ENCODE measurements at regions not wholly inside any gene's neighbourhood (a gene's known extent, or its start where the extent isn't known, plus 50 kb on each side); places are given as distances from the start of the nearest gene placed in this dataset.

- no peaks in the 10 kb centered on the region for H3K4me1 ChIP-seq (ENCODE audit: control insufficient read depth, insufficient read depth, low read length)
- no peak overlapping the region for H3K27ac ChIP-seq (ENCODE audit: extremely low read depth, low read depth, low read length)
- H3K4me3 ChIP-seq (ENCODE audit: low read depth, low read length) = no peak overlapping the region
- no peaks in the 10 kb centered on the region for H3K9me3 ChIP-seq (ENCODE audit: control insufficient read depth, insufficient read depth, low read depth, low read length)
- ChIA-PET CTCF (interaction anchor here (1.4 kb wide), 1 partner anchor 13 kb away, joined by 3 read pairs; no protein-coding TSS in a partner anchor), POLR2A (no interaction called here)
- no peak for TF ChIP-seq ZNF292 (tag by site-specific recombination; IDR thresholded peaks at IDR 0.05; ENCODE audit: borderline replicate concordance, low read depth)
- no peak for TF ChIP-seq ZBTB49 (tag by site-specific recombination; IDR thresholded peaks at IDR 0.05; ENCODE audit: low read depth)
- no peak for TF ChIP-seq ZNF391 (tag by site-specific recombination; IDR thresholded peaks at IDR 0.05; ENCODE audit: borderline replicate concordance, low read depth)
- no peak for TF ChIP-seq ZNF354C (tag by site-specific recombination; IDR thresholded peaks at IDR 0.05; ENCODE audit: borderline replicate concordance, low read depth)
- no peak for TF ChIP-seq BCL11A (tag by site-specific recombination; IDR thresholded peaks at IDR 0.05; ENCODE audit: low read depth)
- no peak for TF ChIP-seq FEZF1 (tag by site-specific recombination; IDR thresholded peaks at IDR 0.05)
- TF ChIP-seq ZNF639 (tag by site-specific recombination; IDR thresholded peaks at IDR 0.05) = no peak
- no peak for TF ChIP-seq ZNF571 (tag by site-specific recombination; IDR thresholded peaks at IDR 0.05)
- no peak for TF ChIP-seq GLI2 (tag by site-specific recombination; IDR thresholded peaks at IDR 0.05; ENCODE audit: borderline replicate concordance, low read depth)
- TF ChIP-seq ZNF561 (tag by site-specific recombination; IDR thresholded peaks at IDR 0.05; ENCODE audit: borderline replicate concordance) = no peak
- TF ChIP-seq ZNF626 (tag by site-specific recombination; IDR thresholded peaks at IDR 0.05) = no peak
- TF ChIP-seq ZNF146 (tag by site-specific recombination; IDR thresholded peaks at IDR 0.05) = no peak
- H3K36me3 ChIP-seq (ENCODE audit: control insufficient read depth in 2 of 2, insufficient read depth in 1 of 2, low read length in 2 of 2) = no peaks in the 10 kb centered on the region
These were observed 339.3 kb downstream of the NSUN3 start for GRCh38 chr3:94402126-94402525.

GRCh38 chr3:94405258-94406035 is 342.6 kb downstream of the NSUN3 start:
- Histone ChIP-seq H3K27ac (ENCODE audit: extremely low read depth, low read depth, low read length) (no peak overlapping the region), H3K4me3 (ENCODE audit: low read depth, low read length) (no peak overlapping the region), H3K4me1 (ENCODE audit: control insufficient read depth, insufficient read depth, low read length) (no peaks in the 10 kb centered on the region), H3K36me3 (ENCODE audit: control insufficient read depth in 2 of 2, insufficient read depth in 1 of 2, low read length in 2 of 2) (no peaks in the 10 kb centered on the region), H3K9me3 (ENCODE audit: control insufficient read depth, insufficient read depth, low read depth, low read length) (no peaks in the 10 kb centered on the region)
- ChIA-PET POLR2A (no interaction called here), CTCF (no interaction called here)
- no peak for TF ChIP-seq ZNF792 (tag by site-specific recombination; IDR thresholded peaks at IDR 0.05)
- TF ChIP-seq ZNF747 (tag by site-specific recombination; IDR thresholded peaks at IDR 0.05) = no peak
- TF ChIP-seq ZNF155 (tag by site-specific recombination; IDR thresholded peaks at IDR 0.05) = no peak
- TF ChIP-seq GLIS1 (tag by site-specific recombination; IDR thresholded peaks at IDR 0.05) = no peak
- TF ChIP-seq PRDM10 (tag by site-specific recombination; IDR thresholded peaks at IDR 0.05) = no peak
- TF ChIP-seq ZNF48 (tag by site-specific recombination; IDR thresholded peaks at IDR 0.05) = no peak
- no peak for TF ChIP-seq ZNF184 (tag by site-specific recombination; IDR thresholded peaks at IDR 0.05)
- no peak for TF ChIP-seq ATF2 (tag by site-specific recombination; IDR thresholded peaks at IDR 0.05; ENCODE audit: low read depth)
- TF ChIP-seq ZNF843 (tag by site-specific recombination; IDR thresholded peaks at IDR 0.05) = no peak

Measured in HEK293 (cell line).